BLaER1 treated with 17β-estradiol and CSF1 and Interleukin-3, amounts not matched to agents 10 nM and 100 nM (cell line): ENCODE measurements at regions not wholly inside any gene's neighbourhood (a gene's known extent, or its start where the extent isn't known, plus 50 kb on each side); places are given as distances from the start of the nearest gene placed in this dataset.

Experiments used
- H3K27ac ChIP-seq, 11 experiments: shearing (Covaris generic); formaldehyde crosslinking; 2 replicates each; pipeline ENCODE4 v1.8.1; 2022
- H3K27me3 ChIP-seq, 11 experiments: shearing (Covaris generic); formaldehyde crosslinking; 2 replicates each; pipeline ENCODE4 v1.8.1; 2022
- H3K36me3 ChIP-seq, 11 experiments: shearing (Covaris generic); formaldehyde crosslinking; 2 replicates each; pipeline ENCODE4 v1.8.1; 2022
- H3K4me1 ChIP-seq, 10 experiments: shearing (Covaris generic); formaldehyde crosslinking; 2 replicates each; pipeline ENCODE4 v1.8.1; 2022
- H3K4me2 ChIP-seq, 11 experiments: shearing (Covaris generic); formaldehyde crosslinking; 2 replicates each; pipeline ENCODE4 v1.8.1; 2022
- H3K4me3 ChIP-seq, 10 experiments: shearing (Covaris generic); formaldehyde crosslinking; 2 replicates each; pipeline ENCODE4 v1.8.1; 2022
- H3K9ac ChIP-seq, 11 experiments: shearing (Covaris generic); formaldehyde crosslinking; 2 replicates each; pipeline ENCODE4 v1.8.1; 2022
- H3K9me3 ChIP-seq, 11 experiments: shearing (Covaris generic); formaldehyde crosslinking; replicated peaks in 1 of 11; 2 replicates each; pipeline ENCODE4 v1.8.1; 2022
- H4K20me1 ChIP-seq, 11 experiments: shearing (Covaris generic); formaldehyde crosslinking; 2 replicates each; pipeline ENCODE4 v1.8.1; 2022
- Cebpa-rat ChIP-seq, 11 experiments: shearing (Covaris generic); IDR thresholded peaks; 2 replicates each; pipeline ENCODE4 v1.8.1; 2022

DNA sequence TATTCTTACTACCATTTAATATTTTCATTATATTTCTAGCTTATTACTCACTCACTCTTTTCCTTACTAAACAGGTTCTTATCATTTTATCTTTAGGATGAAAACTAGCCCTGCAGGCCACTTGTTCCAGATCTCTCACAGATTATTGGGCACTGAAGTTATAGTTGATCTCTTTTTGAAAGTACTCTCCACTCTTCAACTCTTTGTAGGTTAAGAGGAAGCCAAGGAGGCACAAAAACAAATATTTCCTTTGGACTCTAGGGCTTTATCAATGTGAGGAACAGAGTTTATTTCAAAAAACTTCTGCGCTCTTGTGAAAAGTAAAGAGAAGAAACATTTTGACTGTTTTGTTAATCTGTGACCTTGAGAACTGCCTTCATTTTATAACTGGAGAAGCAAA lies 96.0 kb upstream of the NPHP3 start:
- TF ChIP-seq Cebpa-rat (IDR thresholded peaks at IDR 0.05): no peak
- Histone ChIP-seq H3K4me3 (no peak overlapping the region), H3K4me1 (peaks cover 0 to 3% (median 0%) of the 10 kb centered on the region in 10 experiments; a peak in 2 of 20 replicates), H3K9me3 (no peaks in the 10 kb centered on the region), H3K36me3 (no peaks in the 10 kb centered on the region), H4K20me1 (no peaks in the 10 kb centered on the region), H3K9ac (no peak overlapping the region), H3K27me3 (no peaks in the 10 kb centered on the region), H3K4me2 (no peak overlapping the region), H3K27ac (no peak overlapping the region)

DNA sequence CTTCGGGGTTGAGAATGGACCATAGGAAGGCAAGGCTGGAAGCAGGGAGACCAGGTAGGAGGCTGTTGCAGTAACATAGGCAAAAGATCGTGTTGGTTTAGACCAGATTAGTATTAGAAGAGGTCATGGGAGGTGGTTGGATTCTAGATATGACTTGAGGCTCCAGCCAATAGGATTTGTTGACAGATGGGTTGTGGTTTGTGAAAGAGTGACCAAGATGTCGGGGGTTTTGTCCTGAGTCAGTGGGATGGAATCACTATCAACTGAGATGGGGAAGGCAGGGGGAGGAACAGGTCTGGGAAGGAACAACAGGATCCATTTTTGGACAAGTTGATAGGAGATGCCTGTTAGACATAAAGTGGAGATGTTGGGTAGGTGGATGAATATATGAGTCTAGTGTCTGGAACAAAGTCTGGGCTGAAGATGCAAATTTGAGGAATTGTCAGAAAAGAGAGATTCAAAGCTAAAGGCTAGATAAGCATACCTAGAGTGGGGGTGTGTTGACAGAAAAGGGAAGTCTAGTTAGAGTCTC lies 95.5 kb upstream of the NPHP3 start:
- Histone ChIP-seq H3K4me3 (no peak overlapping the region), H3K4me2 (no peak overlapping the region), H3K27ac (no peak overlapping the region), H3K27me3 (no peaks in the 10 kb centered on the region), H4K20me1 (no peaks in the 10 kb centered on the region), H3K9ac (no peak overlapping the region), H3K4me1 (peaks cover 0 to 3% (median 0%) of the 10 kb centered on the region in 10 experiments; a peak in 2 of 20 replicates), H3K36me3 (no peaks in the 10 kb centered on the region), H3K9me3 (0 out of 22 replicates have a peak, but pooled peaks cover 0 to under 1% (median 0%) of the 10 kb centered on the region in 11 experiments)
- no peak for TF ChIP-seq Cebpa-rat (IDR thresholded peaks at IDR 0.05)

DNA sequence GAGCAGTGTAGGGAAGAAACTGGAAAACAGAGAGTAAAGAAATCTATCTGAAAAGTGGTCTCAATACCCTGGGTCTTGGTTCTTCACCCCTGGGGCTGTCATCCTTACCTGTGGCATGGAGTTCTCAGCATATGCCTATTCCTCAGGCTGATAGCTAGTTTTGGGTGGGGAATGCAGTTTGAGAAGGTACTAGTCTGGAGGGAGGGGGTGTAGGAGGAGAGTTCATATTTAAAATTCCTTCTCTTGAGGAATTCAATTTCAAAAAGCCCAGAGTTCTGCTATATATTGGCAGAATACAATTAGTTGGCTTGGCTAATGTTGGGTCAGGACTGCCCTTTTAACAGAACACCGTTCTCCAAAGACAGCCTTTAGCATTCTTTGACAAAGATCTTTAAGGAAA lies 82.9 kb upstream of the NPHP3 start:
- TF ChIP-seq Cebpa-rat (IDR thresholded peaks at IDR 0.05): no peak
- H3K4me1 ChIP-seq: no peaks in the 10 kb centered on the region
- no peak overlapping the region for H3K27ac ChIP-seq

DNA sequence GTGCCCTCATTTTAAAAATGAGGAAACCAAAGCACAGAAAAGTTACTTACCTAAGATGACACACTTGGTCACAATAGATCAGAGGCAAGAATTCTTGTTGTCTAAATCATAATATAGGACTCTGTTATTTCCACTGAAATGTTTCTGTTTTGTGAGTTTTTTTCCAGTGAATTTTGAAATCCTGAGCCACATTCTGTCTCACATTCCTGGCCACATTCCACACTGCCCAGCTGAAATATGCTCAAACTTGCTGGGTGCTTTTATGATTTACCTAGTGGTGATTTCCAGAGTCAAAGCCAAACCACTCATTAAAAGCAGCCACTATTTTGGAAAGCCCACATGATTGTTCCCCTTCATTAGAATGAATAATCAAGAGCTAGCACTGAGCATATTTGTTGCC lies 82.3 kb upstream of the NPHP3 start:
- Histone ChIP-seq H3K27ac (no peak overlapping the region), H3K9me3 (no peaks in the 10 kb centered on the region), H3K27me3 (no peaks in the 10 kb centered on the region), H4K20me1 (no peaks in the 10 kb centered on the region), H3K36me3 (no peaks in the 10 kb centered on the region), H3K4me1 (no peaks in the 10 kb centered on the region), H3K9ac (no peak overlapping the region), H3K4me3 (no peak overlapping the region), H3K4me2 (no peak overlapping the region)
- TF ChIP-seq Cebpa-rat (IDR thresholded peaks at IDR 0.05): no peak

More for the DNA sequence above, 82.9 kb upstream of the NPHP3 start:
- H3K9me3 ChIP-seq: no peaks in the 10 kb centered on the region
- H4K20me1 ChIP-seq: no peaks in the 10 kb centered on the region
- no peak overlapping the region for H3K4me3 ChIP-seq
- H3K27me3 ChIP-seq: no peaks in the 10 kb centered on the region
- H3K36me3 ChIP-seq: no peaks in the 10 kb centered on the region
- H3K9ac ChIP-seq: no peak overlapping the region
- H3K4me2 ChIP-seq: no peak overlapping the region

DNA sequence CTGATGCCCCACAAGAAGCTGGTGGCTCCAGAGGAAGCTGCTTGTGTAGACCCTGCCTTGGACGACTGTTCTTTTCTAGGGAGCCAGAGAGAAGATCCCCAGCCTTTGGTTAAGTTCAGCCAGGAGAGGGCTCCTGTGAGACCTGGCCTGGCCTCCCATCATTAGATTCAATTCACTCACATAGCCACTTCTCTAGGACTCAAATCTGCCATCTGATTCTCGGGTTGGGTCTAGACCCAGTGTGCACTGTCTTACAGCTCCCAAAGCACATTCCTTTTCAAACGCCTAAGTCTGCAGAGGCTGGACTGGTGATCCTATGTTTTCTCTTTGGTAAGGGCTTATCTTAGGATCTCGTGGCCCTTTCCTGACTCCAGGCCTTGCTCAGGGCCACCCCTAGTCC lies 81.7 kb upstream of the NPHP3 start:
- H3K27ac ChIP-seq: no peak overlapping the region
- H3K27me3 ChIP-seq: no peaks in the 10 kb centered on the region
- H3K4me1 ChIP-seq: no peaks in the 10 kb centered on the region
- no peaks in the 10 kb centered on the region for H3K9me3 ChIP-seq
- H3K9ac ChIP-seq: no peak overlapping the region
- H3K4me2 ChIP-seq: no peak overlapping the region
- H3K36me3 ChIP-seq: no peaks in the 10 kb centered on the region
- TF ChIP-seq Cebpa-rat (IDR thresholded peaks at IDR 0.05): no peak
- H4K20me1 ChIP-seq: no peaks in the 10 kb centered on the region
- no peak overlapping the region for H3K4me3 ChIP-seq

DNA sequence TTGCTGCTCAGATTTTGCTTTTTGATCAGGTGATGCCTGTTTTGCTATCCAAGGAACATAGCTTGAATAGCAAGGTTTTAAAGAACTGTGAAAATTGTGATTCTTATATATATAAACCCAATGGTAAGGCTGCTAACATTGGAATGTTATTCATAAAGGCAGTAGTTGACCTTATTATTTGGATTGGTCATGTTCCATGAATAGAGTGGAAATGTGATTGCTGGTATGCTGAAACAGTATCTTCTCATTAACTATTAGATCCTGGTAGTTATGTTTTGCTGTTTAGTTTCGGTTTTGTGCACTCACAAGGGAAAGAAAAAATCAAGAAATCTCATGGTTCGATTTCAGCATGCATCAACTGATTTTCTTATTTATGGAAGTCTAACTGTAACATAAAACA lies 78.7 kb upstream of the NPHP3 start:
- no peak for TF ChIP-seq Cebpa-rat (IDR thresholded peaks at IDR 0.05)
- no peak overlapping the region for H3K4me3 ChIP-seq
- no peaks in the 10 kb centered on the region for H4K20me1 ChIP-seq
- H3K9ac ChIP-seq: no peak overlapping the region
- H3K4me2 ChIP-seq: peak overlapping the region in 8 of 11 experiments; percentile 2 to 28 (median 19); a peak in 6 of 22 replicates
- no peaks in the 10 kb centered on the region for H3K36me3 ChIP-seq
- H3K4me1 ChIP-seq: no peaks in the 10 kb centered on the region
- H3K27ac ChIP-seq: no peak overlapping the region
- no peaks in the 10 kb centered on the region for H3K27me3 ChIP-seq
- no peaks in the 10 kb centered on the region for H3K9me3 ChIP-seq

DNA sequence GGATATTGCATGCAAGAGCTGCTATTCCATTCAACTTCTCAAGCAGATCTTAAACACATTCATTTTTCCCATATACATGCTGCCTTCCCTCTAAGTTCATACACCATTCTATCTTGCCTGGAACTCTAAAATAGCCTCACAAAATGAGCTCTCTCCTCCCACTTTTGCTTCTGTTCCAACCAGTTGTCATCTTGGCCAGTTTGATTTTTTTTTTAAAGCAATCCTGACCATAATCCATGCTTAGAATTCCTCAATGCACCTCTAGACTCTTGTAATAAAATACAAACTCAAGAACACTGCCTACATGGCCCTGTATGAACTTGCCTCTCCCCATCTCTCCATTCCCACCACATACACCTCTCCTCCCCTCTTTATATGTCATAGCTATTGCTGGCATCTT lies 68.6 kb upstream of the NPHP3 start:
- TF ChIP-seq Cebpa-rat (IDR thresholded peaks at IDR 0.05): no peak
- Histone ChIP-seq H3K9me3 (peaks cover 0 to 6% (median 0%) of the 10 kb centered on the region in 11 experiments; a peak in 1 of 22 replicates), H3K27me3 (no peaks in the 10 kb centered on the region), H4K20me1 (no peaks in the 10 kb centered on the region), H3K4me1 (no peaks in the 10 kb centered on the region; a peak in 1 of 20 replicates), H3K9ac (no peak overlapping the region), H3K4me2 (no peak overlapping the region), H3K27ac (no peak overlapping the region), H3K4me3 (no peak overlapping the region), H3K36me3 (no peaks in the 10 kb centered on the region)

DNA sequence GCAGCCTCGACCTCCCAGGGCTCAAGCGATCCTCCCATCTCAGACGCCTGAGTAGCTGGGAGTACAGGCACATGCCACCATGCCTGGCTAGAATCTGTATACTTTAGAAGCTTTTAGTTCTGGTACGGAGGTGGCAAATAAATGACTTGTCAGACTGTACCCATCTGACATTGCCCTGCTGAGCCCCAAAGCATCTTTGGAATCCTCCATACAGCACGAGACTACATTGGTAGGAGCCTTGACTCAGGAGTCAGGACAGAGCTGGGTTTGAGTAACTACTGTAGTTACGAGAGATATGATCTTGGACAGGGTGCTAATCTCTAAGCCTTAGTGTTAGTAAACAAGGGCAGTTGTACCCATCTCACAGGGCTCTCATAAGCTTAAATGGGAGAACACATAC lies 67.8 kb upstream of the NPHP3 start:
- Histone ChIP-seq H4K20me1 (no peaks in the 10 kb centered on the region), H3K4me2 (no peak overlapping the region), H3K27me3 (no peaks in the 10 kb centered on the region), H3K4me3 (no peak overlapping the region), H3K9ac (no peak overlapping the region), H3K27ac (no peak overlapping the region), H3K4me1 (peaks cover 0 to 8% (median 0%) of the 10 kb centered on the region in 10 experiments; a peak in 6 of 20 replicates), H3K9me3 (peaks cover 0 to 2% (median 0%) of the 10 kb centered on the region in 11 experiments; a peak in 1 of 22 replicates), H3K36me3 (no peaks in the 10 kb centered on the region)
- no peak for TF ChIP-seq Cebpa-rat (IDR thresholded peaks at IDR 0.05)

DNA sequence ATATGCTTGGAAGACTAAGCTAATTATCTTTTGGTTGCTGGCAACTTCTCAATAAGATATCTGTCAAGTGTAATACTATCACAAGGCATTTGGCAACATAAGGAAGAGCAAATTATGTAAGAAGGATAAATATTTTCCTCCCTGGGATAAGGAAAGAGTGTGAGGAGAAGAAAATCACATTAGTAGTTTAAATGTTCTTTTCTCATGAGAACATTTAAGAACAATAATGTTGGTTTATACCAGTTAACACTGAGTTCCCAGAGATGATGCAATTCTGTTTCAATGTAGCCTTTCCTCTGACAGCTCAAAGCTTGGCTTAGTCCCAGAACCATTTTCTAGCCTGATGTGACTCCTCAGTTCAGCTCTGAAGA lies 66.1 kb upstream of the NPHP3 start:
- no peak for TF ChIP-seq Cebpa-rat (IDR thresholded peaks at IDR 0.05)
- Histone ChIP-seq H4K20me1 (no peaks in the 10 kb centered on the region), H3K27ac (no peak overlapping the region), H3K9me3 (no peaks in the 10 kb centered on the region), H3K4me2 (no peak overlapping the region), H3K36me3 (no peaks in the 10 kb centered on the region), H3K4me1 (peaks cover 0 to 15% (median 2%) of the 10 kb centered on the region in 10 experiments; a peak in 9 of 20 replicates), H3K27me3 (no peaks in the 10 kb centered on the region), H3K4me3 (no peak overlapping the region), H3K9ac (no peak overlapping the region)

DNA sequence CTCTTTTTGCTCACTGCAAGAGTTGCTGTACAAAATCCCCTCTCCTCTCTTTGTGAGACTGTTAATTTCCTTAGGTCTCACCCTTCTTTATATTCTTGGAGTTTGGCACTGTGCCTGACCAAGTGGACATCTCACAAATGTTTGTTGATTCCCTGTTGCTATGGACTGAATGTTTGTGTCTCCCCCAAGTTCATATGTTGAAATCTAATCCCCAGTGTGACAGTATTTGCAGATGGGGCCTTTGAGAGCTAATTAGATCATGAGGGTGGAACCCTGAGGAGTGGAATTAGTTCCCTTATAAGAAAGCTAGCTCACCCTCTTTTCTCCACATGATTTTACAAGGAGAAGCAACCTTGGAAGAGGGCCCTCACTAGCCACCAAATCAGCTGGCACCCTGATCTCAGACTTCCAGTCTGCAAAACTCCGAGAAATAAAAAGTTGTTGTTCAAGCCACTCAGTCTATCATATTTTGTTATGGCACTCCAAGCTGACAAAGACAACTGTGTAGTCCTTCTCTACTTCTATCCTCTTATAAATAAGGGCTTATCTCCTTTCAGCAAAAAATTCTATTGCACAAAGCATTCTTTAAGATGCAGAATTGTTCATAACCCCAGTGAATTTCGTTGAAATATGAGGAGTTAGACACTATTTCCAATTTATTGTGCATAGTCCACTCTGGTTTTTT lies 65.5 kb upstream of the NPHP3 start:
- no peaks in the 10 kb centered on the region for H3K27me3 ChIP-seq
- H3K4me3 ChIP-seq: no peak overlapping the region
- H3K4me1 ChIP-seq: peaks cover 0 to 15% (median 2%) of the 10 kb centered on the region in 10 experiments; a peak in 9 of 20 replicates
- no peak overlapping the region for H3K27ac ChIP-seq
- no peak overlapping the region for H3K9ac ChIP-seq
- H4K20me1 ChIP-seq: no peaks in the 10 kb centered on the region
- no peaks in the 10 kb centered on the region for H3K9me3 ChIP-seq
- no peaks in the 10 kb centered on the region for H3K36me3 ChIP-seq
- TF ChIP-seq Cebpa-rat (IDR thresholded peaks at IDR 0.05): no peak
- no peak overlapping the region for H3K4me2 ChIP-seq
